Erythroblast (primary cell): ENCODE measurements at regions not wholly inside any gene's neighbourhood (a gene's known extent, or its start where the extent isn't known, plus 50 kb on each side); places are given as distances from the start of the nearest gene placed in this dataset.

Source experiments
- DNase-seq, 2 experiments: peaks; one replicate each; lab custom pipeline; 2025; lab: John Stamatoyannopoulos, UW
- GATA1 ChIP-seq: IDR thresholded peaks from 2 replicates; pipeline ENCODE4 v1.6.1; 2011; ENCODE audit warnings: low read depth, mild to moderate bottlenecking, control low read depth, low read length, moderate library complexity
- POLR2A ChIP-seq: IDR thresholded peaks from 2 replicates; pipeline ENCODE4 v1.6.1; 2011; ENCODE audit warnings: mild to moderate bottlenecking, low read length

- DNase-seq, result no peak
- TF ChIP-seq POLR2A, result no peak
- TF ChIP-seq GATA1, result no peak
Observed at GRCh38 chr17:71286625-71287024, 834.2 kb upstream of the SOX9 start.

- TF ChIP-seq POLR2A (no peak), GATA1 (no peak)
- no peak for DNase-seq
Observed at GRCh38 chr17:71287071-71287823, 833.6 kb upstream of the SOX9 start.

- DNase-seq, result no peak
- TF ChIP-seq POLR2A (no peak), GATA1 (no peak)
Observed at GRCh38 chr17:71292006-71292405, 828.8 kb upstream of the SOX9 start.

GRCh38 chr17:71296005-71296404 is 824.8 kb upstream of the SOX9 start:
- DNase-seq, result no peak

GRCh38 chr17:71301063-71301462 is 819.8 kb upstream of the SOX9 start:
- no peak for DNase-seq
- TF ChIP-seq POLR2A, result no peak
- no peak for TF ChIP-seq GATA1

More at GRCh38 chr17:71296005-71296404, 824.8 kb upstream of the SOX9 start:
- TF ChIP-seq GATA1 (no peak), POLR2A (no peak)

- DNase-seq, result no peak
- TF ChIP-seq GATA1 (no peak), POLR2A (no peak)
Observed at GRCh38 chr17:71302721-71303549, 817.9 kb upstream of the SOX9 start.

GRCh38 chr17:71304498-71305158 is 816.2 kb upstream of the SOX9 start:
- DNase-seq, result no peak
- TF ChIP-seq GATA1 (no peak), POLR2A (no peak)

- no peak for DNase-seq
- TF ChIP-seq GATA1, result no peak
- TF ChIP-seq POLR2A, result no peak
Observed at GRCh38 chr17:71313866-71314265, 807.0 kb upstream of the SOX9 start.

- TF ChIP-seq POLR2A, result no peak
- no peak for TF ChIP-seq GATA1
- no peak for DNase-seq
Observed at GRCh38 chr17:71315568-71315967, 805.3 kb upstream of the SOX9 start.

GRCh38 chr17:71316176-71316897 is 804.5 kb upstream of the SOX9 start:
- no peak for DNase-seq
- no peak for TF ChIP-seq POLR2A

- no peak for DNase-seq
- TF ChIP-seq POLR2A, result no peak
- no peak for TF ChIP-seq GATA1
Observed at GRCh38 chr17:71320009-71320796, 800.6 kb upstream of the SOX9 start.

GRCh38 chr17:71325117-71325516 is 795.7 kb upstream of the SOX9 start:
- no peak for DNase-seq
- TF ChIP-seq GATA1 (no peak), POLR2A (no peak)

GRCh38 chr17:71325886-71326285 is 794.9 kb upstream of the SOX9 start:
- DNase-seq, result no peak
- no peak for TF ChIP-seq POLR2A
- no peak for TF ChIP-seq GATA1

- no peak for DNase-seq
- TF ChIP-seq GATA1, result no peak
- no peak for TF ChIP-seq POLR2A
Observed at GRCh38 chr17:71327376-71328059, 793.3 kb upstream of the SOX9 start.
